Smooth muscle cell (in vitro differentiated cells): ENCODE measurements at regions not wholly inside any gene's neighbourhood (a gene's known extent, or its start where the extent isn't known, plus 50 kb on each side); places are given as distances from the start of the nearest gene placed in this dataset.

ENCODE experiments used
- DNase-seq: peaks from one replicate; lab custom pipeline; 2025; ENCODE audit not compliant: unreplicated experiment; lab: John Stamatoyannopoulos, UW
- H2AFZ ChIP-seq: fragments of 200-600 bp; sonication (generic); 2 replicates; pipeline ENCODE4 v1.6.0; 2016; ENCODE audit warnings: antibody characterized with exemption, low read depth, mild to moderate bottlenecking
- H3F3A ChIP-seq: fragments of 200-600 bp; sonication (generic); 2 replicates; pipeline ENCODE4 v1.6.0; 2017; ENCODE audit warnings: antibody characterized with exemption, low read depth
- H3K27ac ChIP-seq: fragments of 200-600 bp; sonication (generic); 2 replicates; pipeline ENCODE4 v1.5.1; 2016; ENCODE audit warnings: low read depth, mild to moderate bottlenecking
- H3K27me3 ChIP-seq: fragments of 200-600 bp; sonication (generic); 2 replicates; pipeline ENCODE4 v1.6.1; 2016; ENCODE audit warnings: low read depth, mild to moderate bottlenecking
- H3K36me3 ChIP-seq: fragments of 200-600 bp; sonication (generic); 2 replicates; pipeline ENCODE4 v1.5.1; 2016; ENCODE audit warnings: low read depth
- H3K4me1 ChIP-seq: fragments of 200-600 bp; sonication (generic); 2 replicates; pipeline ENCODE4 v1.5.1; 2016; ENCODE audit warnings: low read depth
- H3K4me2 ChIP-seq: fragments of 200-600 bp; sonication (generic); 2 replicates; pipeline ENCODE4 v1.6.0; 2016; ENCODE audit warnings: mild to moderate bottlenecking
- H3K4me3 ChIP-seq: fragments of 200-600 bp; sonication (generic); 2 replicates; pipeline ENCODE4 v1.5.1; 2016; ENCODE audit warnings: mild to moderate bottlenecking
- H3K79me2 ChIP-seq: fragments of 200-600 bp; sonication (generic); 2 replicates; pipeline ENCODE4 v1.6.0; 2016; ENCODE audit warnings: low read depth, mild to moderate bottlenecking
- H3K9ac ChIP-seq: fragments of 200-600 bp; sonication (generic); 2 replicates; pipeline ENCODE4 v1.6.0; 2016; ENCODE audit warnings: low read depth
- H3K9me3 ChIP-seq: fragments of 200-600 bp; sonication (generic); replicated peaks from 2 replicates; pipeline ENCODE4 v1.5.1; 2016; ENCODE audit warnings: low read depth
- H4K20me1 ChIP-seq: fragments of 200-600 bp; sonication (generic); 2 replicates; pipeline ENCODE4 v1.6.0; 2016; ENCODE audit warnings: low read depth
- CTCF ChIP-seq: fragments of 200-600 bp; sonication (generic); IDR thresholded peaks from 2 replicates; pipeline ENCODE4 v1.5.1; 2017; ENCODE audit warnings: borderline replicate concordance, mild to moderate bottlenecking, antibody characterized with exemption; ENCODE audit not compliant: insufficient read depth, poor library complexity, severe bottlenecking
- WGBS: methylation state at CpG from one replicate; pipeline ENCODE4 v1.1.7; 2016; ENCODE audit warnings: low lambda C conversion rate; 5-methylcytosine and 5-hydroxymethylcytosine counted together

GRCh38 chr10:109174526-109174925 is 748.8 kb downstream of the XPNPEP1 start:
- H3K36me3 ChIP-seq = no peaks in the 10 kb centered on the region
- TF ChIP-seq CTCF = no peak
- no peaks in the 10 kb centered on the region for H3F3A ChIP-seq
- no peak overlapping the region for H3K4me3 ChIP-seq
- H2AFZ ChIP-seq = no peak overlapping the region
- no peaks in the 10 kb centered on the region for H3K9me3 ChIP-seq
- 80% methylated on average over 2 of the region's 2 CpGs for WGBS
- no peaks in the 10 kb centered on the region for H3K4me1 ChIP-seq
- H3K4me2 ChIP-seq = no peak overlapping the region
- no peak for DNase-seq
- no peak overlapping the region for H3K9ac ChIP-seq
- H3K27ac ChIP-seq = no peak overlapping the region
- no peaks in the 10 kb centered on the region for H4K20me1 ChIP-seq
- no peaks in the 10 kb centered on the region for H3K27me3 ChIP-seq
- H3K79me2 ChIP-seq = no peaks in the 10 kb centered on the region

- H4K20me1 ChIP-seq = no peaks in the 10 kb centered on the region
- no peaks in the 10 kb centered on the region for H3K4me1 ChIP-seq
- no peaks in the 10 kb centered on the region for H3K36me3 ChIP-seq
- no peak overlapping the region for H3K4me2 ChIP-seq
- H3K79me2 ChIP-seq = no peaks in the 10 kb centered on the region
- TF ChIP-seq CTCF = no peak
- no peaks in the 10 kb centered on the region for H3F3A ChIP-seq
- WGBS = 43% methylated on average over 2 of the region's 2 CpGs
- DNase-seq = no peak
- H3K4me3 ChIP-seq = no peak overlapping the region
- H3K9ac ChIP-seq = no peak overlapping the region
- H3K27me3 ChIP-seq = no peaks in the 10 kb centered on the region
- H2AFZ ChIP-seq = no peak overlapping the region
- no peaks in the 10 kb centered on the region for H3K9me3 ChIP-seq
- H3K27ac ChIP-seq = no peak overlapping the region
Observed at GRCh38 chr10:109173937-109174336, 749.4 kb downstream of the XPNPEP1 start.

- H3K79me2 ChIP-seq = no peaks in the 10 kb centered on the region
- H3K9me3 ChIP-seq = no peaks in the 10 kb centered on the region
- WGBS = 53% methylated on average over 2 of the region's 2 CpGs
- H3K36me3 ChIP-seq = no peaks in the 10 kb centered on the region
- no peak for DNase-seq
- H3K27me3 ChIP-seq = no peaks in the 10 kb centered on the region
- H3F3A ChIP-seq = no peaks in the 10 kb centered on the region
- no peak overlapping the region for H3K27ac ChIP-seq
- H3K4me1 ChIP-seq = no peaks in the 10 kb centered on the region
- no peak overlapping the region for H2AFZ ChIP-seq
- no peak overlapping the region for H3K4me3 ChIP-seq
- H3K9ac ChIP-seq = no peak overlapping the region
- TF ChIP-seq CTCF = no peak
- no peak overlapping the region for H3K4me2 ChIP-seq
- no peaks in the 10 kb centered on the region for H4K20me1 ChIP-seq
Observed at GRCh38 chr10:109173121-109173520, 750.2 kb downstream of the XPNPEP1 start.

- no peak for TF ChIP-seq CTCF
Observed at GRCh38 chr10:109166935-109167334, 756.4 kb downstream of the XPNPEP1 start.

More at GRCh38 chr10:109166935-109167334, 756.4 kb downstream of the XPNPEP1 start:
- H3K9ac ChIP-seq = no peak overlapping the region
- no peaks in the 10 kb centered on the region for H3K27me3 ChIP-seq
- no peaks in the 10 kb centered on the region for H3F3A ChIP-seq
- H3K27ac ChIP-seq = no peak overlapping the region
- no peaks in the 10 kb centered on the region for H3K4me1 ChIP-seq
- H3K9me3 ChIP-seq = no peaks in the 10 kb centered on the region
- no peaks in the 10 kb centered on the region for H4K20me1 ChIP-seq
- H2AFZ ChIP-seq = no peak overlapping the region
- DNase-seq = no peak
- H3K4me3 ChIP-seq = no peak overlapping the region
- H3K36me3 ChIP-seq = no peaks in the 10 kb centered on the region
- H3K79me2 ChIP-seq = no peaks in the 10 kb centered on the region
- no peak overlapping the region for H3K4me2 ChIP-seq
